Prostate gland (tissue), 2 donors: ENCODE measurements at regions not wholly inside any gene's neighbourhood (a gene's known extent, or its start where the extent isn't known, plus 50 kb on each side); places are given as distances from the start of the nearest gene placed in this dataset.

Experiments
- POLR2A ChIP-seq: fragments of 450-650 bp; IDR thresholded peaks from one replicate; pipeline ENCODE4 v1.6.1; 2016; ENCODE audit warnings: antibody characterized with exemption, mild to moderate bottlenecking
- TF ChIP-seq, protein P1 (sequence below), 4 experiments: fragments of 200-600 bp in 2 of 4; fragments of 450-650 bp in 2 of 4; sonication (generic) in 2 of 4; IDR thresholded peaks; 1 replicate in 3 of 4; 2 replicates in 1 of 4; pipeline ENCODE4 v1.5.1; 2016 to 2019; ENCODE audit warnings: antibody characterized with exemption in 4 of 4, mild to moderate bottlenecking in 2 of 4, moderate library complexity in 2 of 4

GRCh38 chr19:30272554-30272953, 99.6 kb upstream of the ZNF536 start:
- TF ChIP-seq, protein P1, sequence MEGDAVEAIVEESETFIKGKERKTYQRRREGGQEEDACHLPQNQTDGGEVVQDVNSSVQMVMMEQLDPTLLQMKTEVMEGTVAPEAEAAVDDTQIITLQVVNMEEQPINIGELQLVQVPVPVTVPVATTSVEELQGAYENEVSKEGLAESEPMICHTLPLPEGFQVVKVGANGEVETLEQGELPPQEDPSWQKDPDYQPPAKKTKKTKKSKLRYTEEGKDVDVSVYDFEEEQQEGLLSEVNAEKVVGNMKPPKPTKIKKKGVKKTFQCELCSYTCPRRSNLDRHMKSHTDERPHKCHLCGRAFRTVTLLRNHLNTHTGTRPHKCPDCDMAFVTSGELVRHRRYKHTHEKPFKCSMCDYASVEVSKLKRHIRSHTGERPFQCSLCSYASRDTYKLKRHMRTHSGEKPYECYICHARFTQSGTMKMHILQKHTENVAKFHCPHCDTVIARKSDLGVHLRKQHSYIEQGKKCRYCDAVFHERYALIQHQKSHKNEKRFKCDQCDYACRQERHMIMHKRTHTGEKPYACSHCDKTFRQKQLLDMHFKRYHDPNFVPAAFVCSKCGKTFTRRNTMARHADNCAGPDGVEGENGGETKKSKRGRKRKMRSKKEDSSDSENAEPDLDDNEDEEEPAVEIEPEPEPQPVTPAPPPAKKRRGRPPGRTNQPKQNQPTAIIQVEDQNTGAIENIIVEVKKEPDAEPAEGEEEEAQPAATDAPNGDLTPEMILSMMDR (IDR thresholded peaks at IDR 0.05): no peak
- no peak for TF ChIP-seq POLR2A
